Hepatocyte (in vitro differentiated cells): ENCODE measurements at regions not wholly inside any gene's neighbourhood (a gene's known extent, or its start where the extent isn't known, plus 50 kb on each side); places are given as distances from the start of the nearest gene placed in this dataset.

Experiments
- EZH2 ChIP-seq: fragments of 200-600 bp; sonication (generic); IDR thresholded peaks from 2 replicates; pipeline ENCODE4 v1.6.1; 2016; ENCODE audit warnings: antibody characterized with exemption, mild to moderate bottlenecking, borderline replicate concordance
- TF ChIP-seq, protein P1 (sequence below): fragments of 200-600 bp; sonication (generic); IDR thresholded peaks from 2 replicates; pipeline ENCODE4 v1.5.1; 2016; ENCODE audit warnings: antibody characterized with exemption, mild to moderate bottlenecking; ENCODE audit not compliant: poor library complexity

DNA sequence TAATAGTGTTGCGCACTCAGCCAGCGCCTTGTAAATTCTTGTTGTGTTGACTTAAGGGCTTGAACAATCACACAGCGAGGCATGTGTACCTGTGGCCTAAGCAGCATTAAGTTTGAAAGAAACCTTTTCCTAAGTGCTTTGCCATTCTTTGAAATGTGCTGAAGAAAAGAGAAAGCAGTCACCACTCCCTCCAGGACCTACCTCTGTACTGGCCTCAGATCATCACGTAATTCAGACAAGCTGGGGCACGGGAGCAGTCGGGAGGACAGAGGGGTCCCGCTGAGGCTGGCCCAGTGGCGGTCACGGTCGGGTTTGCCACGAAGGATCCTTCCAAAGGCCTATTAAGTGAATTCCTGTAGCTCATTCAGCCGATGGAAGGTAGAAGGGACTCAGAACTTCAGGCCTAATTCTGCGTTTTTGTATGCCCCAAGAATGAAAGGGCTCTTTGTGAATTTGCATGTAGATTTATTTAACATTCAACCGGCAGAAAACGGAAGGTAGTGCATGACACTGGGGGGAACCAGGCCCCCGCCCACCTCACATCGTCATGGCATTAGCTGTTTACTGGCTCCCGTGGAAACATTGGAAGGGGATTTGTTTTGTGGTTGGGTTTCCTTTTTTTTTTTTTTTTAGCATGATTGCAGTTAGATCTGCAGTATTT lies 106.3 kb downstream of the TRAPPC11 start:
- TF ChIP-seq, protein P1, sequence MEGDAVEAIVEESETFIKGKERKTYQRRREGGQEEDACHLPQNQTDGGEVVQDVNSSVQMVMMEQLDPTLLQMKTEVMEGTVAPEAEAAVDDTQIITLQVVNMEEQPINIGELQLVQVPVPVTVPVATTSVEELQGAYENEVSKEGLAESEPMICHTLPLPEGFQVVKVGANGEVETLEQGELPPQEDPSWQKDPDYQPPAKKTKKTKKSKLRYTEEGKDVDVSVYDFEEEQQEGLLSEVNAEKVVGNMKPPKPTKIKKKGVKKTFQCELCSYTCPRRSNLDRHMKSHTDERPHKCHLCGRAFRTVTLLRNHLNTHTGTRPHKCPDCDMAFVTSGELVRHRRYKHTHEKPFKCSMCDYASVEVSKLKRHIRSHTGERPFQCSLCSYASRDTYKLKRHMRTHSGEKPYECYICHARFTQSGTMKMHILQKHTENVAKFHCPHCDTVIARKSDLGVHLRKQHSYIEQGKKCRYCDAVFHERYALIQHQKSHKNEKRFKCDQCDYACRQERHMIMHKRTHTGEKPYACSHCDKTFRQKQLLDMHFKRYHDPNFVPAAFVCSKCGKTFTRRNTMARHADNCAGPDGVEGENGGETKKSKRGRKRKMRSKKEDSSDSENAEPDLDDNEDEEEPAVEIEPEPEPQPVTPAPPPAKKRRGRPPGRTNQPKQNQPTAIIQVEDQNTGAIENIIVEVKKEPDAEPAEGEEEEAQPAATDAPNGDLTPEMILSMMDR: no peak
- no peak for TF ChIP-seq EZH2
